GM18520 (cell line): ENCODE measurements at regions not wholly inside any gene's neighbourhood (a gene's known extent, or its start where the extent isn't known, plus 50 kb on each side); places are given as distances from the start of the nearest gene placed in this dataset.

Source experiments
- ATAC-seq: cut with Tn5 transposase; IDR thresholded peaks from one replicate; pipeline ENCODE4 v1.9.1; 2021; ENCODE audit not compliant: unreplicated experiment

DNA sequence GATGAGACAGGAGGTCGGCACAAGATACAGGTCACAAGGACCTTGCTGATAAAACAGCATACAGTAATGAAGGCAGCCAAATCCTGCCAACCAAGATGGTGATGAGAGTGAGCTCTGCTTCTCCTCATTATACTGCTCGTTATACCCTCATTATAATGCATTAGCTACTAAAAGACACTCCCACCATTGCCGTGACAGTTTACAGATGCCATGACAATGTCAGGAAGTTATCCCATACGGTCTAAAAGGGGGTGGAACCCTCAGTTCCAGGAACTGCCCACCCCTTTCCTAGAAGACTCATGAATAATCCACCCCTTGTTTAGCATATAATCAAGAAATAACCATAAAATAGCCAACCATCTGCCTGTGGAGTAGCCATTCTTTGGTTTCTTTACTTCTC, 224.2 kb downstream of the RBM43 start:
- no peak for ATAC-seq

DNA sequence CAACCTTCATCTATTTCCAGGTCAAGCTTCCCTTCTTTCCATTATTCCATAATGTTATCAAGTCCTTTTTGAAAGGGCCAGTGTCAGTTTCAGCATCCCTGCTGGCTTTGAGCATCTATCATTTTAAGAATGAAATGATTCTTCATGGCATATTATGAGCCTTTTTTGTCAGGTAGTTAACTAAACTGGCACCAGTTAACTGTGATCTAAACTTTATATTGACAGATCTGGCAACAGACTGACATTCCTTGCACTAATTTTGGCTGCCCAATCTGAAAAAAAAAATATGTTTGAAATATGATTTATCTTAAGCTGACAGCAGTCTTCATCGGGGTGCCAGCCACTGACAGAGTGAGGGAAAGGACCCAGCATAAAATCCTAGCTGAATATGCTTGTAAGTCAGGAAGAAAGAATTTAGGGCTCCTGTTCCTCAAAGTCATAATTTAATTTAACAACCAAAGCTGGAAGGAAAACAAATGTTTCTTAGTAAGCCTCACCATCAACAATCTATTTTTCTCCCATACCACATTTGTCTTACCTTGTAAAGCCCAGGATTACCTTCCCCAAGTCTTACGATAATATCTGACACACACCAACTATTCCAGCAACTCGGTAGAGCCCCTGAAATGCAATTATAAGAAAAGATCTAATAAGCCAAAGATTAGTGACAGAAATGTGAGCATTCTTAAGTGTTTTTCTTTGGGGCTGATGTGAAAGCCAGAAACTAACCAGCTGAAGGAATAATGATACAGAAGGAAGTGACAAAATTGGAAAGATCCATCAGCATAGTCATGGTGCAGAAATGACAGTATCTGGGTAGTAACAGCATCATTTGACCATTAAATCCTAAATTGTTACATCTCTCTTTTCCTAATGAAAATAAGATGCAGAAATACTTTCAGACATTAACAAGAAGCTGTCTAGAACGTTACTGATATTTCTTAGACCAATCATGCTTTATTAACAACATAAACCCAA, 228.1 kb downstream of the RBM43 start:
- no peak for ATAC-seq

DNA sequence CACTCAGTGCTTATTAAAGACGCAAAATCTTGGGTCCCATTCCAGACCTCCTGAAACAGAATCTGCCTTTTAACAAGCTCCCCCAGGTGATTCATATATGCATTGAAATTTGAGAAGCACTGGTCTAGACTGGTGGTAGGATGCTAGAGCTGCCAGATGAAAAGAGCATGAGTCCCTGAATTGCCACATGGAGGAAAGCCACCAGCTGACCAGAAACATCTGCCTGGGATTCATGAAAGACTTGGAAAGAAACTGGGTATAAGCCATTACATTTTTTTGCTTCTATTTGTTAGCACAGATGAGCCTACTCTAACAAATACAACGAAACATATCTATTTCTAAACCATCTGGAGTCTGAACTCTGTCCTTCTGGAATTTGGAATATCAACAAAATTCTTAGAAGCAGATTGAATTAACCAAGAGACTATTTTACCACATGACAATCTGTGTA, 228.9 kb downstream of the RBM43 start:
- ATAC-seq, result no peak

DNA sequence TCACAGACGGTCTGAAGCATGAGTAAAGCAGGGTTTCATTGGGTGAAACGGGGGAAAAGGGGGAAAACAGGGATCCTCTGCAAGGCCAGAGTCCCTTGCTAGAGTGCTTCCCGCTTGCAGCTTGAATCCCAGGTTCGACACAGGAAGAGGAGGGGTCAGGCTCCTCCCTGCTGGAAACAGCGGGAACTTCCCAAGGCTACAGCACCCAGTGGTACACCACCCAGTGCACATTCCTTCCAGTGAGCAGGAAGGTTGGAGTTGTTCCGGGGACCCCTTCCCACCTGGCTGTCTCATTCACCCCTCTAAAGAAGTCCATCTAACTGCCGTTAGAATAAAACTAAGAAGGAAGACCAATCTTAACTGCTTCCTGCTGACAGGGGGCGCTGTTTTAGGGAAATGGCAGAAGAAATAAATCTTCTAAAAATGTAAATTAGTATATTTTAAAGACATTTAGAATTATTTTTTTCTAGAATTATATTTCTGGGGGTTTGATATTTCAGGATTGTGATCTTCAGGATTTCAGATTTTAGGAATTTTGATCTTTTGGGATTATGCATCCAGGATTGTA, 230.9 kb downstream of the RBM43 start:
- no peak for ATAC-seq

DNA sequence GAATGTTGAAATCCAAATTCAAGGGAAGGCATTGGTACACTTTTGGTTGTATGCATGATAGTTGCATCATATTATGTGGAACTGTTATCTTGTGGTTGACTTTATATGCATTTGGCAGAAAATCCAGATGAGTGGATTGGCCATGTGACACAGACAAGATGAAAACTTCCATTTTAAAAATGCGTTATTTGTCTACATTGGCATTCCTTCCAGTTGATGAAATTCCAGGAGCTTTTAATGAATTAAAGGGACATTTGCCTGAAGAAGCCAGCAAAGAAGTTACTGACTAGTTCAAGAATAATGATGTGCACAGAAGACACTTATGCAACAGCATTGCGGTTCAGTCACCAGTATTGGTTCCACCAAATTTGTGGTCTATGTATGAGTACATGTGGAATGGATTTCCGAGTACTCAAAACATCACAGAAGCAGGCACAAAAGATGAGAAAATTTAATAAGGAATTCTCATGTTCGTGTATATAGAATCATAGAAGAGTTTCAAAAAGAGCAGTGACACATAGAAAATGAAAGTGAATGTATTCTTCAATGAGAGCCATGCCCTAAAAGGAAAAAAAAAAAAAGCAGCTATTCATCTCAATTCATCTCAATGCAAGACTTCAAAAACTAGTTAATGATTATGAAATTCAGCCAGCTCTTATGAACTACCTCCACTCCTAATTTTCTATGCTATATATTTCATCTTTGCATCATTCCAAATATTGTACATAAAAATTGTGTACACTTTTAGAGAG, 232.1 kb downstream of the RBM43 start:
- peak; percentile 36 for ATAC-seq

DNA sequence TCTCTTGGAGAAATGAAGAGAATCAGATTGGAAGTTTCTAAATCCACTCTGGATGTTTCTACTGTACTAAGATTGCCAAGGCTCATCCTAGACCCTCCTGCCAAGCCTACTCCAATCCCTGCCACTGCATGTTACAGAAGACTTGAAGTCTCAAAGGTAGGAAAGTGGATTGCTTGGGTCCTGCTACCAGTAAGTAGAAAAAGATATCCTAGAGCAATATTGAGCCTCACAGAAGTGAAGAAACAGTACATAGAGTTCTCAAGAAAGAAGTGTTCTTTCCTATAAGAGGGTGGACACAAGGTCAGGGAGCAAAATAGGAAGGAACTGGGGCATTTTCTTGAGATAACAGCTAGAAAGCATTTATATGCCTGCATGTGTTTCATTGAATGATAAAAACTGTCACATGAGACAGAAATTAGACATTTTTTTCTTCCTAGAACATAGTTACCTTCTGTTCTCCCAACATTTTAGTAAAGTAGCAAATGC, 232.9 kb downstream of the RBM43 start:
- ATAC-seq, result no peak

DNA sequence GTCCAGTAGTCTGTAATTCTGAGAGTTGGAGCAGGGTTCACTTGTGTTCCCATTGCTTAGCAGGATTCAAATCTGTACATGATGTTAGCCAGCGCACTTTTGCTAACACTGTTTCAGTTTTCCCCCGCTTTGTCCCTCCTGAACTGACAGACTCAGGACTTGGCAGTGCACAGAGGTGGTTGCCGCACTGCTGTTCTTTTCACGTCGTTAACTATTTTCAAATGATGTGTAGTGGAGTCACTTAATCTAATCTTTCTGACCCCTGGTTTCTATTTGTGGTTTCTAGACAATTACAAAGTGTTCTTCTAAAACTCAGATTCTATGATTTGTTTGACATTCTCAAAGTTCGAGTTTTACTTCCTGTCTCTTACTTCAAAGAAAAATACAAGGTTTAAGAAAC, 234.5 kb downstream of the RBM43 start:
- no peak for ATAC-seq

DNA sequence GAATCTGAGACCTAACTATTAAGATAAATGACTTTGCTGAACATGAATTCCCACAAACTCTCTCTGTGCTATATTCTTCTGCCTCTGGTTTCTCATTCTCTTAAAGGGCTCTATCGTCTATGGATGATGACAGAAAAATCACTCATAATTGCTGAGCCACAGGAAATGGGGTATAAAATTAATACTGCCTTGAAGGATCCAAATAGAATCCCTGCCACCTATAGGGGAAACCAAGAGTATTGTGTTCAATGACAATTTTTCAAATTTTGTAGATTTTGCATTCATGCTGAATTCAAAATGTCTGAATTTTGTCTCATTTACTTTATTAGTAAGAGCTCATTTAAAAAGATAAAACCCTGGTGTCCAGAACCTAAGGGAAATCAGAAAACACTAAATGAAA, 235.8 kb downstream of the RBM43 start:
- no peak for ATAC-seq

DNA sequence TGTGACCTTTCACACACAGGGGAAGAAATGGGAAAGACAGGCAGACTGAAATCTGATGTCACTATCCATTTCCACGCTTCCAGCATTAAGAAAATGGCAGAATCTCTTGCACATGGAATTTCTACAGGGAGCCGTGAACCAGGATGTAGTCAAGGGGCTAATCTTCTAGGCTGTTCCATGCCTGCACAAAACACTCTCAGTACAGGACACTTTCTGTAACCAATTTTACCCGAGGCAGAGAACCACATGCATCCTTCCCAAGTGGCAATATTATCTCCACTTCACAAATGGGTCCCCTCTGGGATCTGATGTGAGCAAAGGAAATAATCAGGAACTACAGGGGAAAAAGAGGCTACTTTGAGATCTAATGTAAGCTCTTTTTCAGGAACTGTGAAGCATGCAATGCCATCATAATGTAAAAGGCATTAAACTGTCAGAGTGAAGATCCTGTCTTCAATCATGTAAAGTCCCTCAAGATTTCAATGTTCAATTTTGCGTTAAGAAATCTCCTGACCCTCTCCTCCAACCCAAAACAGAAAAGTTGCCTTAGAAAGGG, 236.9 kb downstream of the RBM43 start:
- ATAC-seq, result no peak

DNA sequence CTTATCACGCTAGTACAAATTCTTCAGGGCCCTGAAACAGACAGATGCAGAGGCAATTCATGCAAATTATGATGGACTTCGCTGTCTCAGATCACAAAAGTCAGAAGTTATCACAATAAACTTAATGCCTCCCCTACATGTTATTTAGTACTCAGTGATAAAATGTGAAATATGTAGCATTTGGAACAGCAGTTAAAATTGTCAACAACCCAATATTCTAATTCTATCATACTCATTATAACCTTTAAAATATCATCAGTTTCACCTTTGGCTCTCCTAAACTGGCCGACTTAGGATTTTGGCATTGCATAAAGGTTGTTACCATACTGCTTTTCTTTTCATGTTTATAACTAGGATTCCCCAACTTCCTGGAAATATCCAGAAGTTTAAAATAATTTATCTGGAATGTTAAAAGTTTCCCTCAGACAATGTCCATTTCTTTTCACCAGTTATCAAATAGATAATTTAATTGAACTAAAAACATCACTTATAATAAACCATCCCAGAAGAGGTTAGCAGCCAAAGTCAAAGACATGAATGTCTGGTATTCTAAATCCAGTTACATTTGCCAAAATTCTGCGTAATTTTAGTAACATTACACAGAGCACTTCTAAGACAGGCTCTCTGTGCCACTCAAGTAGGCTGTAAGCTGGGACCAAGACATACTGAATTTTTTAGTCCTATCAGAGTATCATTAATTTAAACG, 239.8 kb downstream of the RBM43 start:
- no peak for ATAC-seq

DNA sequence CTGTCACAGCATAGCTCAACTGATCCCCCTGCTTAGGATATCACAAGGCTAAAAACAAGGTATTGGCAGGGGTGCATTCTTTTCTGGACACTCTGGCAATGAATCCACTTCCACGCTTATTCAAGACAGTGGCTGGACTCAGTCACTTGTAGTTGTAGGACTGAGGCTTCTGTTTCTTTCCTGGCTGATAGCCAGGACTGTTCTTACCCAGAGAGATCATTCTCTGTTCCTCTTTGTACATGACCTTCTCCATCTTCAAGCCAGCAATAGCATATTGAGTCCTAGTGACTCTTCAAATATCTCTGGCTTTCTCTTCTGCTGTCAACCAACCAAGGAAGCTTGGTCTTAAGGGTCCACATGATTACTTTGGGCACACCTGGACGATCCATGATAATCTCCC, 241.3 kb downstream of the RBM43 start:
- ATAC-seq, result peak; percentile 80

DNA sequence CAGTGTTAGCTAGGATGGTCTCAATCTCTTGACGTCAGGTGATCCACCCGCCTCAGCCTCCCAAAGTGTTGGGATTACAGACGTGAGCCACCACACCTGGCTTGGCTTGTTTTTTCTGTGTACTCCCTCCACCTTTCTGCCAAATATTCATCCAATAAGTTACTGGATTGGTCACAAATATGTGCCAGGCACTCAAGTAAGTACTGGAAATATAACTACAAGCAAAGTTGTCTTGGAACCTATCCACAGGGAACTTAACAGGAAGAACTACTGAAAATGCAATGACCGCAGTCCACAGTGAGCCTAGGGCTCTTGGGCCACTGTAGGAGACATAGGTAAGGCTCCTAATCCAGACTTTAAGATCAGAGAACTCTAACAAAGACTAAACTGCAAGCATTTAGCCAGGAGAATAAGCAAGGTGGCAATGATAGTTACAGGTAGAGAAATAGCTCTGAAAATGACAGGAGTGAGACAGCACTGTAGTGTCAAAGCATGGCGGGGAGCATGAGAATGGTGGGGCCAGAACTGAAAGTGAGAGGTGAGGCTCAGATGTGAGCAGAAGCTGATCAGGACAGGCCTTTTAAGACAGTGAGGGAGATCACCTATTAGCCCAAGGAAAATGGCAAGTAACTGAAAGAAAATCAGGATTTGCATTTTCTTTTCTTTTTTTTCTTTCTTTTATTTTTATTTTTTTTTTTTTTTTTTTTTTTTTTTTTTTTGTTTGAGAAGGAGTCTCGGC, 252.1 kb downstream of the RBM43 start:
- no peak for ATAC-seq

DNA sequence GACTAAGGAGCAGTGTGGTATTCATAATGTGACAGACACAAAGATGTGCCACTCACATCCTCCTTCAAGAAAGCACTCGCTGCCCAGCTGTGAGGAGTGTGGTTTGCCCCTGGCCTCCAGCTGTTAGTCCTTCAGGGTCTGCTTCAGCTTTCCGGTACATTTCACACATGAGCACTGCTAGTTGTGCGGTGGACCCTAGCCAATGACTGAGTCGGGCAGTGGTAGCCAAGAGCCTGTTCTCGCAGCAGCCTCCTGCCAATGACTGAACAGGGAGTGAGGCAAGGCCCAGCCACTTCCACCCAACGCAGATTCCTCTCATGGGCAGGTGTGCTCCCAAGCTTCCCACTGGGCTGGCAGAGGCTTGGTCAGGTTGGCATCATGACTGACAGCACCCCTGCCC, 254.3 kb downstream of the RBM43 start:
- no peak for ATAC-seq

DNA sequence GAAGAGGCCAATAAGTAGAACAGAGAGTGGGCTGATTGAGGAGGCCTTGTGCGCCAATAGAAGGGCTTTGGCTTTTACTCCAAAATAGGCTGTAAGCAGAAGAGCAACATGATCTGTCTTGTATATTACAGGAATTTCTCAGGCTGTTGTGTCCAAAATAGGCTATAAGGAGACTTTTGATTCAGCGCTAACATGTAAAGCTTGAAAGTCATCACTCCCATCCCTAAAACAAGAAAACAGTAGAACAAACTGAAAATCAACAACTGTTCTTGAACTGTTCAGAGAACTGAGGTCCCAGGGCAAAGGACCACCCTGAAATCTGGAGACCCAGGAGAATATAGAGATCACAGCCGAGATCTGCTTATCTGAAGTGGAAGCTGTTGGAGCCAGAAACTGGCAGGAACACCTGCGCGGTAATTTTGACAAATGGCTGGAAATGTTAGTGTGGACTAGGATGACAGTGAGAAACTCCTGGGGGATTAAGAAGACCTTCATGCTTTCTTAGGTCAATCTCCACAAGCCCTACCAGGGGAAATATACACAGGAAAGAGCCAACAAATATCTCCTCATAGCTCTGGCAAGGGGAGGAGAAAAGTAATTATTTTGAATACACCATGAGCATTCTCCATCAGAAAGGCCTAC, 258.6 kb downstream of the RBM43 start:
- no peak for ATAC-seq

DNA sequence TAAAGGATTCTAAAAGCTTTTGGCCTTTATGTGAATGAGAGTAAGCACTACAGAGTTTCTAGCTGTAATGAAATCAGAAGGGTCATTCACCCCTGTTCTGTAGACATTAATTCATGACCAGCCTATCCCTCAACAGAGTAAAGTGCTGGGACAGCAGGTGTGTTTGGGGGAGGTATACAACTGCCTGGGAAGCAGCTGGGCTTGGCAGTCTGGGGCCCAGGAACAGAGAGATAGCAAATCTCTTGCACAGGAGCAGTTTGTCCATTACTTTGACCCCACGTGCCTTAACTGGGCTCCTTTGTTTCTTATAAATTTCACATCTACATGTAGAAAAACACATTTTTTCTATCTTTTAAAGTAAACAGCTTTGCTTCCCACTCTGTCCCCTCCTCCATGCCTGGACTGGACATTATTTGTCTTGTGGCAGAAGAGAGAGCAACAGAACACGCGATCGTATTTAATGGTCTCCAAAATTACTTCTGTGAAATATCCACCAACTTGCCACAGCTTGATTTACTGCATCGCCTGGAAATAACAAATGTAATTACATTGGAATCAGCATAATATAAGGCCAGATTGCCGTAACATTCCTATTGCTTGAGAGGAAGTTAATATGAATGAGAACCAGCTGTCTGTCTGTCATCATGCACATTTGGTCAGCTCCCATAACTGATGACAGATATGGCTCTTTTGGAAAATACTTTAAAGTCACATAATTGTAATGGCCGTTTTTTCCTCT, 263.8 kb downstream of the RBM43 start:
- no peak for ATAC-seq

DNA sequence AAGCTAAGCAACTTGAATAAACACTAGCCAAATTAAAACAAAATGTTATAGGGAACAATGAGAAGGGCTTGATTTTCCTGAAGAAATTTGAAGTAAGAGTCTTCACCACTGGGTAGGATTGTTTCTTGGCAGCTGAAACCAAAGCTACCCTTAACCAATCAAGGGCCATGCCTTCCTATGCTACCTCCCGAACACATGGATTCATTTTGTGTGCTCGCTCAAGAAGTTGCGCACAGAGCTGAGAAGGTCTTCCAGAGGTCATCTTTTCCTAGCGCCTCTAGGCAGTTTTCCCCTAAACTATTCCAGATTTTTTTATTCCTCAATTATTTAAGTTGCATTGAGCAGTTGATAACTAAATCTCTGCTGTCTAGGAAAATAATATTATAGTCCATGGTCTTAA, 264.6 kb downstream of the RBM43 start:
- no peak for ATAC-seq

DNA sequence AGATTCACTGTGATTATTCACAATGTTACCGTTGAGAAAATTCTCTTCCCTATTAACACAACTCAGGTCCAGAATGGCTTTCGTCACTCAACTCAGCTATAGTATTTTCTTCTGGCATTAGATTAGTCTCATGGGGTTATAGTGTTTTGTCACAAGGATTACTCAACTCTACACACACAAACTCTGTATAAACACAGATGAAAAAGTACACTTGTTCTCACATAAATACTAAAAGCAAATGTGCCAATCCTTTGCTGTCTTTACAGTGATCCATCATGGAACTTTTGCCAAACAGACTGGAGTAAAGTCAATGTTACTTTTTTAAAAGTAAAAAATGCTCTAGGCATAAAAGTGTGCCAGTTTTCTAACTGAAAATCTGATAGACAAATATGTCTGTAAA, 267.6 kb downstream of the RBM43 start:
- ATAC-seq, result no peak

DNA sequence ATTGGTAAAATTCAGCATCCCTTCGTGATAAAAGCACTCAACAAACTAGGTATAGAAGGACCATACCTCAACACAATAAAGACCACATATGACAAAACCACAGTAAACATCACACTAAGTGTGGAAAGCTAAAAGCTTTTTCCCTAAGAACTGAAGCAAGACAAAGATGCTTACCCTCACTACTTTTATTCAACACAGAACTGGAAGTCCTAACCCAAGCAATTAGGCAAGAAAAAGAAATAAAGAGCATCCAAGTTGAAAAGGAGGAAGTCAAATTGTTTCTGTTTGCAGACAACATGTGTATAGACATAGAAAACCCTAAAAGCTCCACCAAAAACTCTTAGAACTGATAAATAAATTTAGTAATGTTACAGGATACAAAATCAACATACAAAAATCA, 271.7 kb downstream of the RBM43 start:
- ATAC-seq, result no peak

DNA sequence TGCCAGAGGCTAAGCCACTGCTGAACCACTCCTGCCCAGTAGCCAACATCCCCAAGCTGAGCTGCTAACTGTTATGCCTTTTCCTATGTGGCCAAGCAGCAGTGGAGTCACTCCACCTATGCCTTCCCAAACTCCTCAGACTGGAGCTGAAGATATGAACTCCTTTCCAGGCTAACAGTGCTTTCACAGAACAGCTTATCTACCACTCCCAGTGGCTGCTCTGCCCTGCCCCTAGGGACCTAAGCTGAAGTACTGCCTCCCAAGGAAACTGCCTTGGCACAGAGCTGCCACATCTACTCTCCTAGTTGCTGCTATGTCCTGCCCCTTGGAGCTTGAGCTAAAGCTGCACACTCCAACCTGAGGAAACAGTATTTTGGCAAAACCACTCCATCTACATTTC, 275.9 kb downstream of the RBM43 start:
- ATAC-seq, result no peak
